Hematopoietic multipotent progenitor cell (in vitro differentiated cells): ENCODE measurements at regions not wholly inside any gene's neighbourhood (a gene's known extent, or its start where the extent isn't known, plus 50 kb on each side); places are given as distances from the start of the nearest gene placed in this dataset.
A peak's percentile ranks its signal among the peaks of the same experiment; 100 is the strongest.

Experiments used
- DNase-seq, 3 donors: peaks; one replicate each; pipeline ENCODE4 v3.0.0-alpha.2; 2011 to 2015; ENCODE audit warnings: low read depth in 2 of 3, low spot score in 2 of 3

DNA sequence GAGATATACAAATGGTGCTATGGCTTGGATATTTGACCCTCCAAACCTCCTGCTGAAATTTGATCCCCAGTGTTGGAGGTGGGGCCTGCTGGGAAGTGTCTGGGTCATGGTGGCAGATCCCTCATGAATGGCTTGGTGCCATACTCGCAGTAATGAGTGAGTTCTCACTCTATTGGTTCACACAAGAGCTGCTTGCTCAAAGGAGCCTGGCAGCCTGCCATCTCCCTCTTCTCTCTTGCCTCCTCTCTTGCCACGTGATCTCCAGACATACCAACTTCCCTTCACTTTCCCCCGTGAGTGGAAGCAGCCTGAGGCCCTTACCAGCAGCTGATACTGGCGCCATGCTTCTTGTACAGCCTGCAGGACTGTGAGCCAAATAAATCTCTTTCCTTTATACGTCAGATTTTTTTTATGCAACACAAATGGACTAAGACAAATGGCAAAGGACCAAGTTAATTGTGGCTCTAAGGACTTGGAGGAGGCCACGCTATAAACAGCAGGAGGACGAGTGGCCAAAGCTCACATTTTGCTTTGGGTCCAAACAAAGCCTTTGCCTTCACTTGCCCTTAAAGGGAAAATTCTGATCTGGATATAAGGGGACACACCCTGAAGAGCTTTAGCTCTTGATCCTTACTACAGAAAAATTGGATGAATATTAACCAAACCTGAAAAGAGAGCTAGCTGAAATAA, 214.7 kb downstream of the SS18 start:
- no peak for DNase-seq

DNA sequence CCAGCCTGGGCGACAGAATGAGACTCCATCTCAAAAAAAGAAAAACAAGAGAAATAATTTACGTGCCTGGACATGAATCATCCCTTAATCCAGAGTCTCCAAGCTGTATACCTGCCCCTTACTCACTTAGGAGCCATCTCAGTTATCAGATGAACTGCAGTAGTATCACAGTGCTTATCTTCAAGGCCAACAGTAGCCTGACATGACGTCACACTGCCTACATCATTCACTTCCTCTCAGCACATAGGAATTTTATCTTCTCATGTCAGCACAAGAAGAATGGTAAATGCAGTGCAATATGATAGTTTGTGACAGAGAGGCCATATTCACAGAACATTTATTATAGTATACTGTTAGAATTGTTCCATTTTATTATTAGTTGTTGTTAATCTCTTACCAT, 216.6 kb downstream of the SS18 start:
- DNase-seq = no peak

DNA sequence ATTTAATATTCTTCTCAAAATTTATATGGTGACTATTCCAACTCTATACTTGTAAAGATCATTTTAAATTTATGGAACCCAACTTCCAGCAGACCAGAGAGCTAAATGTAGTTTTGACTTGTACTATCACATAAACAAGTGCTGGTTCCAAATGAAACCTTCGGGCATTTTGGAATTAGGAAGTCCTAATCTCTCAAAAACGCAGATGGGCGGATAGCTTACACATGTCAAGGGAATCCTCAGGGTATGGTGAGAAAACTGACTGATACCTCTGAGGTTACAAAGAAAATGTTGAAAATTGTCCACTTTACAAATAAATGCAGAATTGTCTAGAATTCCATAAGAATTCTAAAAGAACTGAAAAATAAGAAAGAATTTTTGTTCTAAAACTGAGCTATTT, 224.1 kb downstream of the SS18 start:
- DNase-seq = no peak

DNA sequence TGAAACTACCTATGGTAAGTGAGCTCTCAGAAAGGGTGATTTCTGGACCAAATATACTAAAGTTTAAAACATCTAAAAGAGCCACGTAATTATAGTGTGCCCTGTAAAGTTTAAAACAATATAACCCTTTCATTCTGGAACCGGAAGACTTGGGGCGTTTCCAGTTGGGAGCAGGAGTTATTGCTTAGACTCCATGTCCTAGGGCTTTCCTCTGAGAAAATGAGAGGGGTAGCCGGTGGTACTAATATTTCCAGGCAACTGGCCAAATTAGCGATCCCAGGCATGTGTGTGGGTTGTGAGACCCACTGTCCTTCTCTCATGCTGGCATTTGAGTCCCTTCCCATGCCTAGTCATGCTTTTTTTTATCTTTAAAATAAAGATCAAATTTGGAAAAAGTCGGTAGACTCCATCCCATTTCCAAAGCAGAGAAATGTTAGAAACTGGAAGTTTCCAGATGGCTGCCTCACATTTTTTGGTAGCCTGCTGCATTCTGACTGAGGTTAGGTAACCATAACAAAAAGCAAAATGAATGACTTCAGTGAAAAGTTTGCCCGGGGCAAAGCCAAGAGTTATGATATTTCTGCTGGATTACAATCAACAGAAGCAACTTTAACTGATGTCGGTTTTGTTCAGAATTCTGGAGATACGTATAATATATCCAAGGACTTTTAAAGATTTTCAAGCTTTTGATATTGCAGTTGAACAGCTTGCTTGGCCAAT, 227.4 kb downstream of the SS18 start:
- DNase-seq = no peak

DNA sequence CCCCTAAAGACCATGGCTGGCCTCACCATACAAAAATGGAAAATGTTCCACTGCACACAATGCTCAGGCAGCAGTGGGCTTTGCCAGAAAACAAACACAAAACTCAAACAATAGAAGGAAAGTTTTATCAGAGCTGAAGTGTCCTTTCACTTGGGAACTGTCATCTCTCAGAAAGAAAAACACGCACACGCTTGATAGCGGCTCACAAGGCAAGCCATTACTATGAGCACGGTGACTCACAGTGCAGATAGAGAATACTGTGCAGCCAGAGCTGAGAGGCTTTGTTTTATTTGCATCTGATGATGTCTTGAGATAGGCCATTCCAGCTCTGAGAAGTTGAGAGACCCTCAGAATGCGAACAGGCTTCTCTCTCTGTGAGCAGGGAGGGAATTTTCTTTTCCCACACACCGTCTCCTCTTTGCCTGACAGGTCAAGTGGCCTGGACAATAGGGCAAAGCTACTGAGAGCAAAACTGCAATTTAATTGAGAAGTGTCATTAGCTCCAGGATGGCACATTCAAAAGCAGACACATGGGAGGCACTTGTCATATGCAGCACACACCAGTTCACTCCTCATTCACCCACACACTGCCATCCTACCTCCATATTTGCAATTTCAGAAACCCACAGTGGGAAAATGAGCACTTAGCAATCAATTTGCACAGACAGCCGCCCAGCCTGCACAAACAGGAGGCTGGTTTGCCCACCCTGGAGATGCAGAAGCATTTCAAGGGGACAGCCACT, 236.6 kb downstream of the SS18 start:
- no peak for DNase-seq

DNA sequence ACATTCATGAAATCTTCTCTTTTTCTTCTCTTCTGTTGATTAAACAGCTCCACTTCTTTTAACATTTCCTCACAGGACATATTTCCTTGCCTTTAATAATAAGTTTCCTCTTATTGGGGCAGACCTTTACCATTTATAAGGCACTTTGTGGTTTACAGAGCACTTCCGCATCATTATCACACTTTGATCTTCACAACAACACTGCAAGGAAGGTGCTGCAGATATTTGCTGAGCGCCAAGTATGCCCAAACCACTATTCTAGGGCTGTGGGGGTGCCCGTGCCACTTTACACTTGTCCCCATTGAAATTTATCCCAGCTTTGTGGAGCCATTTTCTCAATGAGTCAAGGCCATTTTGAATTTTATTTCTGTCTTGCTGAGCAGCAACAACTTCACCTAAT, 246.6 kb downstream of the SS18 start:
- DNase-seq = no peak

DNA sequence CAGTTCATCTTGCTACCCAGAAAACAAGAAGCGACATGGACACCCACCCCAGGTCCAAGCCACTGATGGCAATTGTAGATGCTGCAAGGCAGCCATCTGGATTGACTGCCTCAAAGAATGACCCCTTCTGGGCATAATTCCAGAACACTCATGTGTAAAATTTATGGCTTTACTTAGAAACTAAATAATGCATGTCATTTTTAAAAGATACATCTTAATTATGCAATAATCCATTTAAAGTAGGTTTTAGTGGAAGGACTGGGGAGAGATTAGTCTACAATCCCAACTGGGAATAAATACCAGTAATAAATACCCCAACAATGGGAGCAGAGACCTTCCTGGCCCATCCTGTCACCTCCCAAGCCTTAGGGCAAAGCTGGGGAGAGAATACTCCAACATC, 247.7 kb downstream of the SS18 start:
- no peak for DNase-seq

DNA sequence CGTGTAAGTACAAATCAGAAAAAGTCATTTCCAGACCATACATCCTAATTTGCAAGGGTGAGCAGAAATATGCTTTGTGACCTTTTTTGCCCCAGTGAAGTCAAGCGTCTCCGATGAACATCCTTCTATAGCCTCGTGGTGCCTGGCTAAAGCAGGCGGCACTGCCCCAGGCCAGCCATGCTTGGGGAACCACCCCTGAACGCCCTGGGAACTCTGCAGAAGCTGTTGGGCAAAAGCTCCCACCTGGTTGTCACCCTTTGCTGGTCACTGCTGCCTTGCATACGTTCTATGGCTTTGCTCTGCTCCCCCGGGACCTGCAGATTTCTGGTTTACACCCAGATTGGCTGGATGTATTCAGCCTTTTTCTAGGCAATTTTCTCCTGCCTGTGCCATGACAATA, 256.4 kb downstream of the SS18 start:
- DNase-seq = no peak

DNA sequence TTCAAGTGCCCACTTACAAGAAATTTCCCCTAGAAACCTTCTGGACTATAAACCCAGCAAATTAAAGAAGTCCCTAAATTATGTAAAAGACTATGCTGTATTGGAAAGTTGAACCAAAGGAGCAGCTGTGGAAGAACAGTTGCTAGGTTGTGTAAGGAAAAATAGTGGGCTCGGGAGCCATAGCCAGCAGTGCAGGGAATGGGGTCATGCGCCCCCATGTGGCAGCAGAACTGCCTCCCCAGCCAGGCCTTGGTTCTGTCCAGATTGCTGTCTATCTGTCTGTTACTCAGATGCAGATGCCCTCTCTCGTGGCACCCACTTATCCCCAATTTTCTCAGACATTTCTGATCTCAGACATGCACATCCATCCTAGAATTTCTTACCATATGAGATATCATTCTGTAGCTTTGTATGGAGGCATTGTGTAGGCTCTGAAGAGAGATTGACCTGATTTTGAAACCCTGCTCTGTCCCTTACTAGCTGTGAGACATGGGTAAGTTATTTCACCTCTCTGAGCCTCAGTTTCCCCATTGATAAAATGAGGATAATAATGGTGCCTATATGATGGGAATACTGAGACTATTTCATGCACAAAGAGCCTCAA, 258.3 kb downstream of the SS18 start:
- DNase-seq = peak in 2 of 3 donors; percentile 33 to 35

DNA sequence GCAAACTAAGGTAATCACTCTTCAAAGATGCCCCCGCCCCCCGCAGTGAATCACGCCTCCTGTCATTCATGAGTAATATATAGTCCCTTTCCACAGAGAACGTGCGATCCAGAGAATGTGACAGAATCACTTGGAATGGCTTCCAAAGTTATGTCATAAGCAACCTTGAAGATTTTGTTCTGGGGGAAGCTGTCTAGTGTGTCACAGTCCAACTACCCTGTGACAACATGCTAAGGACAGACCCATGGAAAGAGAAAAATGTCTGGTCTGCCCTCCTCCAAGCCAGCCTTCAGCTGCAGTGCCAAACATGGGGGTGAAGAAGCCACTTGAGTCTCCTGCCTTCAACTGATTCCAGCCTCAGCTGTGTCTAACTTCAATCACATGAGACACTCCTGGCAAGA, 259.1 kb downstream of the SS18 start:
- DNase-seq = no peak

DNA sequence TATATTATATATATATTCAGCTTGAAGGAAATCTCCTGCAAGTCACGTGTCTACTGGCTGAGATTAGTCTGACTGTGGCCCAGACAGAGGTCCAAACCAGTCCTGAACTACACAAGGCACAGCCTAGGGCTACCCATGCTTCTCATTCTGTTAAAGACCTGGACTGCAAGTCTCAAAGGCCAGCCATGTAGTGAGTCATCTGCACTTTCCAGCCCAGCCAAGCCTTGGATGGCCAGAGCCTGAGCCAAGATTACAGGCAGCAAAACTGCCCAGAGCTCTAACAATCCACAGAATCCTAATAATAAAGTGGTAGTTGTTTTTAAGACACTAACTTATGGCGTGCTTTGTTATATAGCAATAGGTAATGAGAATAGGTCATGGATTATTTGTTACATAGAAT, 259.6 kb downstream of the SS18 start:
- no peak for DNase-seq

DNA sequence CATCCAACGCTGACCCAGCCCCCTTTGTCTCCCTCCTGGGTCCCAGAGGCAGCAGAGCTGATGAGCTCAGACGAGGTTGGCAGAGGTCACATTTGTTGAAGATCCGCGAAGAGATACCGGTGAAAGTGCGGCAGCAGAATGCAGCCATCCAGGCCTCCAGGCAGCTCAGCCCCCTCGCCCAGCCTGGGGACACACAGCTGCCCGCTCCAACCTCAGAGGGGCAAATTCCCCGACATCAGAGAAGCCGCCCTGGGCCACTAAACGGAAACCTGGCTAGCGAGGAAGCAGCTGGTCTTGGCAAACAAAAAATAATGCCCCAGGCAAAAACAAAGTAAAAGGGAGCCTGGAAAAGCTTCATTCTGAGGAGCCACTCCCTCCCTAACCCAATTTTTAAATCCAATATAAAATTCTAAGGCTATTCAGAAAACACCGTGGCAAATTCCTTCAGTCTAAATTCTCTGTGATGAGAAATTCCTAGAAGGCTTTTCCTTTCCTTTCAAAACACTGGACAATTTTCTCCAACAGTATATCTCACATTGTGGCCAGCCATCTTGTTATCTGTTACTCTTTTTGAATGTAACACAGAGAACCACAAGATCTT, 262.4 kb downstream of the SS18 start:
- no peak for DNase-seq

DNA sequence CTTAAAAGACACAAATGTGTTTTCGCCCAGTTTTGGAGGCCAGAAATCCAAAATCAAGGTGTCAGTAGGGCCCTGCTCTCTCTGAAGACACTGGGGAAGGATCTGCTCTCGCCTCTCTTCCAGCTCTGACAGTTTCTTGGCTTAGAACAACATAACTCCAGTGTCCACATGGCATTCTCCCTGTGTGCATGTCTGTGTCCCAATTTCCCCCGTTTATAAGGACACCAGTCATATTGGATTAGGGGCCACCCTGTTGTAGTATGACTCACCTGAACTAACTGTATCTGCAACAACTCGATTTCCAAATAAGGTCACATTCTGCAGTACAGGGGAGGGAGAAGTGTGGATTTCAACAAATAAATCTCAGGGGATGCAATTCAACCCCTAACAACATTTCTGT, 263.2 kb downstream of the SS18 start:
- no peak for DNase-seq

DNA sequence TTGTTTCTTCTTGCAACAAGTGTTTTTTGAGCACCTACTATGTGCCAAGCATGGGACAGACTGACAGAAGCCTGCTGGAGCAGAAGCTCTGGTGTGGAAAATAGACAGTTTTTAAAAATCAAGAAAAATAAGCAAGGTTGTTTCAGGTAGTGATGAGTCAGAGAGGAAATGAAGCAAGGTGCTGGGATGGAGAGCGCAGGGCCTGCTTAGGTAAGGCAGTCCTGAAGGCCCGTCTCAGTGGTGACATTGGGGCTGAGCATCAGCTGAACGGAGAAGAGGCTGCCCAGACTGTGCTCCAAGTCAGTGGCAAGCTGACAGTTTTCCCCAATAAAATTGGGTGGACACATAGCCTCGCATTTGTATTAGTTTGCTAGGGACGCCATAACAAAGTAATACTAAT, 263.6 kb downstream of the SS18 start:
- no peak for DNase-seq

DNA sequence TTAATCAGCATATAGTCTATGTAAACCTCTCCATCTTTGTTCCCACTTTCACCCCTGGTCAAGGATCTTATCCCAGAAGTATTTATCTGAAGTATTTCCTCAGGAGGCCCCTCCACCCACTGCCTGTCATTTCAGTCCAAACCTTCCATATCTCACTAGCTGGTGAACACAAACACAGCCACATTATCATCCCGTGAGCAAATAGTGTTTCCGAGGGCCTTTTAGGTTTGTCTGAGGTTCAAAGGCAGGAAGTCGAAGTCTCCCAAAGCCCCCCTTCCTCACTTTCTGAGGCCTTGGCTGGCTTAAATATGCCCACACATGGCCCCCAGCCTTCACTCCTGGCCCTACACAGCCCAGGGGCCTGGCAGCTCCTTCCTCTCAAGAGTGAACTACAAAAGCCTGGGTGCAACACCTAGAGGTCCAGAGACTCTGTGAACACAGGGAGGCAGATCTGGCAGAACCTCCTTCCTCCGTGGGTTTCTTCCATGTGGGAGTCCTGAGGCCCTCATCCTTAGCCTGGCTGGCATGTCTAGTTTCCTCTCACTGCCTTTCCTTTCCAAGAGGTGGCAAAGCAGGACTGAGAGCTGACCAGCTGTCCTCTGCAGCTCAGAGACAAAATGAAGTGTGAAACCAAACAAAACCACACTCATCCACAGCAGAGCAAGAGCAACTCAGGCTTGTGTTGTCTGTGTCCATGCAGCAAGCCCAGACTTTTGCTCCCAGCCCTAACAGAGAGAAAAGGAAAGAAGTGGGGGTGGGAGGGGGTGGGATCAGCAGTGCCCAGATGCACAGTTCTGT, 264.2 kb downstream of the SS18 start:
- DNase-seq = no peak

DNA sequence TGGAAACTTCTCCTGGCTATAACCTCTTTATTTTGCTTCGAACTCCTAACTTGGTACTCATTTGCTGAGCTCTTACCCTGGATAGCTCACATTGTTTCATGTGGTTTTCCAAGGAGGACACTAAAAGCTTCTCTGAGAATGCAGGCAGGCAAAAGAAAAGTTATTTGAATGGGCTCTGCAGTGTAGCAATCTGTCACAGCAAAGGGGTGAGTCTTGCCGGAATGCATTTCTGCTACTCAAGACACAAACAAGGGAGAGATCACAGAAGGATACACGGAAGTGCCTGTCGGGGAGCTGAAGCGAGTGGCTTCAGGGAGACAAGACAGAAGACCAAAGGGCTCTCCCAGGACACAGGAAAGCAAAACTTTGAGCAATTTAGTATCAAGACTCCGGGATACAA, 265.4 kb downstream of the SS18 start:
- DNase-seq = no peak

DNA sequence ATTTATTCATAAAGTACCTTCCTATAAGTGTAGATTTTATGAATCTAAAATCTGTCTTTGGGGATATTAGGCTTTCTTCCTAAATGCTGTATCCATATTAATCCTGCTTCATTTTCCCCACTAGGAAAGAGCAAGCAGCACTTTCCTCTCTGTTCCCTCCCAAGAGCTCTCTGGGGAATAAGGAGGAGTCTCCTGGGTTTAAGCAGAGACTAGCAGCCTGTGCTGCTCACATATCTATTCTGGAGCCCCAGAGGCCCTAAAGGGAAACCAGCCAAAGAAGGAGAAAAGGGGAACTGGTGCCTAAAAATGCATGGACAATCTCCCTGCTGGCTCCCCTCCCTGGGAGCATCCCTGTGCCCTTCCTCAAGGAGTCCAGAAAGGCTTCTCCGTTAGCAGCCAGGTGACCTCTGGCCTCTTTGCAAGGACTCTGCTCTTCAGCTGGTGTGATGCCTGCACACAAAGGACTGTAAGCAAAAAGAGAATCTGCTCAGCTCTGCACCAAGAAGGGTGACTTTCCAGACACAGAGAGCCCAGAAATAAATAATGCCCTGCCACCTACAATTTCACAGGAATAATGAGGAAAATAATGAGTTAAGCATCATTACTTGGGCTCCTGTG, 270.6 kb downstream of the SS18 start:
- DNase-seq = no peak

DNA sequence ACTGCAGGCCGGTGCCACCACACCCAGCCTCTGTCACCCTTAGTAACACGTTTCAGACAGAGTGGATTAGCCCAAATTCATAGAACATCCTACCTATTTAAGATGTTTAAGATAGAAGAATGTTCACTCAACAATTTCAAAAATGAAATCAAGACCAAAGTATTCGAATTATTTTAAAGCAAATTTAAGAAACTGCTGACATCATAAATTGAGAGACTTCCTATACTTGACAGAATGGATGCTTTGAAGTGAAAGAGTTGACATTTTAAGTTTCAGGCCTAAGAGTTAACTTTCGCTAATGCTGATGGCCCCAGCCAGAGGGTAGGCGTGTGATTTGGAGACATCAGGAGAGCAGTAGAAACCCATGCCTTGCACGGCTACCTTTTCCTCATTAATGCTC, 271.9 kb downstream of the SS18 start:
- DNase-seq = no peak

DNA sequence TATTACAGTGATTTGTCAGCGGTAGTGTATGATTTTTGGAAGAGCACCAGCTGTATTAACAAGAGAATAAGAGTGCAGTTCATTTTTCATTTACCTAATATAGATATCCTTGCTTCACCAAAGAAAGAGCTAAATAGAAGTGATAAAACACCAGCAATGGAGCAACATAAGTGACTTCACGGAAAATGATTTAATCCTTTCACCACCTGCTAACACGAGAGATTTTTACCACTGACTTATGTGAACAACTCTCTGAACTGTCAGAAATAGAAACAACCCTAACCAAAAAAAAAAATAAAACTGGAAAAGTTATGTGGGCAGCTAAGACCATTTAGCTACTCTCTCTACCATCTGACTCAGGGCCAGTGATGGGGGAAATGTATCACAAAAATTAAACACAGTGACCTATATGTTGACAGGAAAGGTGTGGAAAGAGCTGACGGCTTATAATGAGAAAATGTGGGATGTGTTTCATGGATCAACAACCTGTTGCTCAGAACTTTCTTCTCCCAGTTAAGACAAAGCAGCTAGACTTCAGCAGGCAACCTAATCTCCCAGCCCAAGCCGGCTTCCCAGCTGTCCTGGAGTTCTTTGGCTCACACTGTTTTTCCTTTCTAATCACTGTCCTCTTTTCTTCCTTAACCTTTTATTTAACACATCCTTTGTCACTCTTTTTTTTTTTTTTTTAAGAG, 272.7 kb downstream of the SS18 start:
- no peak for DNase-seq
